ENCODE measurements at regions not wholly inside any gene's neighbourhood (a gene's known extent, or its start where the extent isn't known, plus 50 kb on each side); places are given as distances from the start of the nearest gene placed in this dataset.

DNA sequence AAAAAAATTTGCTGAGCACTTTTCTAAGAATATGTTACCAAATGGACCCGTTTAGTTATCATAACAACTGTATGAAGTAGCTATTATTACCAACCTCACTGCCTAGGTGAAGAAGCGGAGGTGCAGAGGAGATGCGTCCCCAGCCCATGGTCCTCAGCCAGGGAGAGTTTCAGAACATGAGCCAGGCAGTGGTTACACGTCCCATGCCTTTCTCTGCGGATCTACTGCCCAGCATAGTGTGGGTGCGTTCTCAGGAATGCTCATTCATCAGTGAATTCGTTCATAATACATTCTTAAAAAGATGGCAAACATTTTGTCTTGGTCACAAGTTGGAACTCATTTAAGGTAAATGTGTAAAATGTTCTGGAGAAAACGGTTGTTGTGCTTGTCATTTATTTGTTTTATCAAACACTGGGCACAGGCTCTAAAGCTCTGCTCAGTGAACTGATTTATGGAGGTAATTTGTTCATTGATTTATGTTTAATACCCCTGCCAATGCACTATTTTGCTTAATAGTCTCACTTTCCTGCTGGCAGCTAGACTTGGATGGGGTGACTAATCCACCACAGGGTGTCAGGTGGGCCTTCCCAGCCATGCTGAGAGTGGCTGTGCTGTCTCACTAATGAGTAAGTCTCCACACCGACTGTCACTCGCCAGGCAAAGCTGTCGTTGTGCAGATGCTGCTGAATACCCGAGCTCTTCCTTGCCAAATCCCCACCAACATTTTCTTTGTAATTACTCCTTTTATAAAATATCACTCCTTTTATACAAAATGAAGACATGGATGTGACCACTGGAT is 248.8 kb downstream of the TENT4A start:
- TF ChIP-seq, protein P1, sequence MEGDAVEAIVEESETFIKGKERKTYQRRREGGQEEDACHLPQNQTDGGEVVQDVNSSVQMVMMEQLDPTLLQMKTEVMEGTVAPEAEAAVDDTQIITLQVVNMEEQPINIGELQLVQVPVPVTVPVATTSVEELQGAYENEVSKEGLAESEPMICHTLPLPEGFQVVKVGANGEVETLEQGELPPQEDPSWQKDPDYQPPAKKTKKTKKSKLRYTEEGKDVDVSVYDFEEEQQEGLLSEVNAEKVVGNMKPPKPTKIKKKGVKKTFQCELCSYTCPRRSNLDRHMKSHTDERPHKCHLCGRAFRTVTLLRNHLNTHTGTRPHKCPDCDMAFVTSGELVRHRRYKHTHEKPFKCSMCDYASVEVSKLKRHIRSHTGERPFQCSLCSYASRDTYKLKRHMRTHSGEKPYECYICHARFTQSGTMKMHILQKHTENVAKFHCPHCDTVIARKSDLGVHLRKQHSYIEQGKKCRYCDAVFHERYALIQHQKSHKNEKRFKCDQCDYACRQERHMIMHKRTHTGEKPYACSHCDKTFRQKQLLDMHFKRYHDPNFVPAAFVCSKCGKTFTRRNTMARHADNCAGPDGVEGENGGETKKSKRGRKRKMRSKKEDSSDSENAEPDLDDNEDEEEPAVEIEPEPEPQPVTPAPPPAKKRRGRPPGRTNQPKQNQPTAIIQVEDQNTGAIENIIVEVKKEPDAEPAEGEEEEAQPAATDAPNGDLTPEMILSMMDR (IDR thresholded peaks at IDR 0.05; ENCODE audit: borderline replicate concordance, insufficient read depth, low read depth, low read length) = no peak
- no peak overlapping the region for H3K4me3 ChIP-seq (ENCODE audit: low read depth, low read length)

DNA sequence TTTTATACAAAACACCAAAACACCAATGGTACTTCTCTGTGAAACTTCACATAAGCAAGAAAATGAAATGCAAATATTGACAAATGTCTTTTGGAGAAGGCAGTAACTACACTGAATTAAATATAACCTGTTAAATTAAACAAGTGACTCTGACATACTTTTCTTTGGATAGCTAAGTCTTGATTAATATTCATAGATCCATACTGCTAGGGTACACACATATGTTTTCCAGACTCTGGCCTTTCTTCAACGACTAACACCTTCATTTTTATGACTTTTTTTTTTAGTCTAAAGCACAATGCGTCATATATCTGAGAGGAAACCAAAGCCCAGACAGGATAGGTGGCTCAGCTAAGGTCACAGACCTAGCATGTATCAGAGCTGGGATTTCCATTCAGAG is 263.7 kb downstream of the TENT4A start:
- no peak overlapping the region for H3K4me3 ChIP-seq (ENCODE audit: low read depth, low read length)
- TF ChIP-seq, protein P1 (IDR thresholded peaks at IDR 0.05; ENCODE audit: borderline replicate concordance, insufficient read depth, low read depth, low read length) = no peak

DNA sequence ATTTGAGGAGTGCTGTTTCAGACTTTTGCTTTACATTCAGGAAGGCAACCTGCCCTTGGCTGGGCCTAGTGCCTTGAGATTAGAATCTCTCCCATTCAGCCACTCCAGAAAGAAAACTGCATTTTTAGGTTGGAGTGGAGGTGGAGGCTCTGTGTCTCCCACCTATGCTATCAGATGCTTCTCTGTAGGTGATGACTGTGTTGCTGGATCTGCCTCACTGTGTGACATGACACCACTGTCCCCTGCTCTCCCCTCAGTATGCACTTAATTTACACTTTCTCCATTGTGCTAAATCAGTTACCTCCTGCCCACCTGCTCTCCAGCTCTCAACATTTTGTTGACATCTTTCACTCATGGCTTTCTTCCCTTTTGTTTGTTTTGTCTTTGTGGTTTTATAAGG is 265.8 kb downstream of the TENT4A start:
- TF ChIP-seq, protein P1 (IDR thresholded peaks at IDR 0.05; ENCODE audit: borderline replicate concordance, insufficient read depth, low read depth, low read length) = no peak
- H3K4me3 ChIP-seq (ENCODE audit: low read depth, low read length) = no peak overlapping the region

DNA sequence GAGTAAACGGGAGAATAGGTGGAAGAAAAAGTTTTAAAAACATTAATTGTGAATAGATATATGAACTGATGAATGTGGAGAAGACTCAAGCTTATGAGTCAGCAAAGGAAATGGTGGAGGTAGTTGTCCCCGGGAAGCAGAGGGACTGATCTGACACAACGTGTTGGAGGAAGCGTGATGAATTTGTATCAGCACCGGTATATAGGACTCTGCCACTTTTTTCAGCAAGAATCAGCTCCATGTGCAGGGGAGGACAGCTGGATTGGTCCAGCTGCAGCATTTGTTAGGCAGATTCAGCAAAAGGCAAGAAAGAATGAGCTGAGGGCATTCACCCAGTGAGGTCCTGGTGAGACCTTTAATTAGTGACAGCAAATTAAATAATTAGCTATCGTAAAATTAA is 276.0 kb downstream of the TENT4A start:
- TF ChIP-seq, protein P1 (IDR thresholded peaks at IDR 0.05; ENCODE audit: borderline replicate concordance, insufficient read depth, low read depth, low read length) = no peak
- H3K4me3 ChIP-seq (ENCODE audit: low read depth, low read length) = no peak overlapping the region

DNA sequence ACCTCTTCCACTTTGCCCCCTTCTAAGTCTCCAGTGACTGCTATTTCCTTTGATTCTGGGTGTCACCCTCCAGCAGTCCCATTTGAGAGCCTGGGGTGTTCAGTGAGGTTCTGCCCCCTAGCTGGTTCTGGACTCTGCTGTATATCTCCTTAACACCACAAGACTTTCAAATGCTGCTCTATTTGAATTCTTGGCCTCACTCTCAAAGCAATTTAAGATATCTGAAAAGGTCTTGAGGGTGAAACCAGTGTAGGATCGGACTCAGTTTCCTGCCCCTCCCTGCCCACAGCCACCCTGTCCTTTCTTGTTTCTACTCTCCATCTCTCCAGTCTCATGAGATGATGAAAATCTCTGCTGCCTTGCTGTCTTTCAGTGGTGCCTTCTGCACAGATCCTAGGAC is 280.9 kb downstream of the TENT4A start:
- no peak overlapping the region for H3K4me3 ChIP-seq (ENCODE audit: low read depth, low read length)
- TF ChIP-seq, protein P1 (IDR thresholded peaks at IDR 0.05; ENCODE audit: borderline replicate concordance, insufficient read depth, low read depth, low read length) = no peak

DNA sequence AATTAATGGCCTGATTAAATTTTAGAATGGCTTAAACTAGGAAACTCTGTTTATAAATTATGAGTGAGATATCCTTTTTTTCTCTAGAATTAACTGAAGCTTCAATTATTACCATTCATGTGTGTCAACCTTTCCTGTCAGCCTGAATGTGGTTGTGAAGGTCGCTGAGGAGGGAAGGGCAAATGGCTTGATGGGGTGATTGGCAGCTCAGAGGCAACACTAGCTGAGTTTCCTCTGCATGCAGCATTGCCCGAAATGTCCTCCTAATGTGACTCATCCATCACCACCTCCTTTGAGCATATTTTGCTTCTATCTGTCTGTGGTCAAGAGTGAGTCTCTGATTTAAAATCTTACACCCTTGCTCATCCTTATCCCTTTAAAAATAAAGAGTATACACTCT is 281.9 kb downstream of the TENT4A start:
- no peak overlapping the region for H3K4me3 ChIP-seq (ENCODE audit: low read depth, low read length)
- TF ChIP-seq, protein P1 (IDR thresholded peaks at IDR 0.05; ENCODE audit: borderline replicate concordance, insufficient read depth, low read depth, low read length) = no peak

DNA sequence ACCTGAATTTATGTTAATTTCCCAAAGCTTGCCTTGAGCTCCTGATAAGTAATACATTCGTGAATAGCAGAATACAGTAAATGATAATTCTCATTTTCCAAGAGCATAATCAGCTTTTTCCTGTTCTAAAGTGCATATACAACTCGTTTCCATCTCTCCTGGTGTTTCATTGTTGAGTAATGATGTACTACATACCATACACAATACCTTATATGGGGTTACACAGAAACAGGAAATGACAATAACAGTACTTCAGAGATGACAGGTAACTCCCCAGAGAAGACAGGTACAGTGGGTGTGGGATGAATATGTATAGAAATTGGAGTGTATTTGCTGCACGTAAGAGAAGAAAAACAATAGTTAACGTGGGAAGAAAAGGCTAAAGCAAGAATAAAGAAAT is 287.1 kb downstream of the TENT4A start:
- TF ChIP-seq, protein P1 (IDR thresholded peaks at IDR 0.05; ENCODE audit: borderline replicate concordance, insufficient read depth, low read depth, low read length) = no peak
- no peak overlapping the region for H3K4me3 ChIP-seq (ENCODE audit: low read depth, low read length)
